ENCODE measurements at regions not wholly inside any gene's neighbourhood (a gene's known extent, or its start where the extent isn't known, plus 50 kb on each side); places are given as distances from the start of the nearest gene placed in this dataset.

GRCh38 chr7:19851504-19851903, 78.1 kb upstream of the TMEM196 start:
- no peak for DNase-seq

- DNase-seq: no peak
Observed at GRCh38 chr7:19834566-19834965, 61.1 kb upstream of the TMEM196 start.

GRCh38 chr7:19830604-19831003, 57.2 kb upstream of the TMEM196 start:
- DNase-seq: no peak

Measured in NCI-H187 (cell line).